ENCODE measurements at regions not wholly inside any gene's neighbourhood (a gene's known extent, or its start where the extent isn't known, plus 50 kb on each side); places are given as distances from the start of the nearest gene placed in this dataset.
"Not testable (repeated sequence)": the region's sequence is repeated elsewhere in the genome, so short reads cannot be mapped to it uniquely, and the experiment has no call there.

- Mint-ChIP-seq H3K4me3 (no peak overlapping the region), H3K9me3 (no peaks in the 10 kb centered on the region), H3K27me3 (ENCODE audit: low read depth) (no peaks in the 10 kb centered on the region), H3K36me3 (ENCODE audit: low read depth) (no peaks in the 10 kb centered on the region), H3K27ac (no peak overlapping the region), H3K4me1 (ENCODE audit: low read depth) (no peaks in the 10 kb centered on the region)
- DNase-seq (ENCODE audit: low spot score), result no peak
Observed at GRCh38 chr15:95680728-95681127, 649.8 kb upstream of the NR2F2 start.

GRCh38 chr15:95681836-95682544 is 648.5 kb upstream of the NR2F2 start:
- no peak overlapping the region for H3K4me3 Mint-ChIP-seq
- H3K36me3 Mint-ChIP-seq (ENCODE audit: low read depth), result no peaks in the 10 kb centered on the region
- no peaks in the 10 kb centered on the region for H3K9me3 Mint-ChIP-seq
- no peak overlapping the region for H3K27ac Mint-ChIP-seq
- H3K4me1 Mint-ChIP-seq (ENCODE audit: low read depth), result no peaks in the 10 kb centered on the region
- no peaks in the 10 kb centered on the region for H3K27me3 Mint-ChIP-seq (ENCODE audit: low read depth)
- no peak for DNase-seq (ENCODE audit: low spot score)

- Mint-ChIP-seq H3K27me3 (ENCODE audit: low read depth) (no peaks in the 10 kb centered on the region), H3K4me3 (no peak overlapping the region), H3K4me1 (ENCODE audit: low read depth) (no peaks in the 10 kb centered on the region), H3K27ac (no peak overlapping the region), H3K36me3 (ENCODE audit: low read depth) (no peaks in the 10 kb centered on the region), H3K9me3 (no peaks in the 10 kb centered on the region)
- DNase-seq (ENCODE audit: low spot score), result no peak
Observed at GRCh38 chr15:95684126-95684525, 646.4 kb upstream of the NR2F2 start.

- DNase-seq (ENCODE audit: low spot score), result no peak
- no peak overlapping the region for H3K4me3 Mint-ChIP-seq
- H3K9me3 Mint-ChIP-seq, result no peaks in the 10 kb centered on the region
- H3K27me3 Mint-ChIP-seq (ENCODE audit: low read depth), result no peaks in the 10 kb centered on the region
- H3K4me1 Mint-ChIP-seq (ENCODE audit: low read depth), result no peaks in the 10 kb centered on the region
- H3K36me3 Mint-ChIP-seq (ENCODE audit: low read depth), result no peaks in the 10 kb centered on the region
- H3K27ac Mint-ChIP-seq, result no peak overlapping the region
Observed at GRCh38 chr15:95684693-95685115, 645.8 kb upstream of the NR2F2 start.

GRCh38 chr15:95687061-95687460 is 643.4 kb upstream of the NR2F2 start:
- H3K36me3 Mint-ChIP-seq (ENCODE audit: low read depth), result no peaks in the 10 kb centered on the region
- DNase-seq (ENCODE audit: low spot score), result no peak
- no peak overlapping the region for H3K4me3 Mint-ChIP-seq
- H3K27me3 Mint-ChIP-seq (ENCODE audit: low read depth), result no peaks in the 10 kb centered on the region
- no peak overlapping the region for H3K27ac Mint-ChIP-seq
- peaks cover 1% of the 10 kb centered on the region for H3K4me1 Mint-ChIP-seq (ENCODE audit: low read depth)
- peaks cover 3% of the 10 kb centered on the region for H3K9me3 Mint-ChIP-seq

- H3K27ac Mint-ChIP-seq, result no peak overlapping the region
- no peaks in the 10 kb centered on the region for H3K36me3 Mint-ChIP-seq (ENCODE audit: low read depth)
- no peak overlapping the region for H3K4me3 Mint-ChIP-seq
- H3K9me3 Mint-ChIP-seq, result peaks cover 3% of the 10 kb centered on the region
- DNase-seq (ENCODE audit: low spot score), result no peak
- H3K27me3 Mint-ChIP-seq (ENCODE audit: low read depth), result no peaks in the 10 kb centered on the region
- H3K4me1 Mint-ChIP-seq (ENCODE audit: low read depth), result peaks cover 1% of the 10 kb centered on the region
Observed at GRCh38 chr15:95687686-95688085, 642.8 kb upstream of the NR2F2 start.

- no peak overlapping the region for H3K27ac Mint-ChIP-seq
- no peak for DNase-seq (ENCODE audit: low spot score)
- no peaks in the 10 kb centered on the region for H3K36me3 Mint-ChIP-seq (ENCODE audit: low read depth)
- H3K27me3 Mint-ChIP-seq (ENCODE audit: low read depth), result no peaks in the 10 kb centered on the region
- no peak overlapping the region for H3K4me3 Mint-ChIP-seq
- peaks cover 24% of the 10 kb centered on the region for H3K9me3 Mint-ChIP-seq
- peaks cover 1% of the 10 kb centered on the region for H3K4me1 Mint-ChIP-seq (ENCODE audit: low read depth)
Observed at GRCh38 chr15:95690631-95691340, 639.7 kb upstream of the NR2F2 start.

- Mint-ChIP-seq H3K27ac (no peak overlapping the region), H3K4me3 (no peak overlapping the region), H3K36me3 (ENCODE audit: low read depth) (no peaks in the 10 kb centered on the region), H3K4me1 (ENCODE audit: low read depth) (peaks cover 1% of the 10 kb centered on the region), H3K9me3 (peaks cover 25% of the 10 kb centered on the region), H3K27me3 (ENCODE audit: low read depth) (no peaks in the 10 kb centered on the region)
- DNase-seq (ENCODE audit: low spot score), result no peak
Observed at GRCh38 chr15:95693917-95694316, 636.6 kb upstream of the NR2F2 start.

GRCh38 chr15:95698230-95698629 is 632.3 kb upstream of the NR2F2 start:
- H3K4me3 Mint-ChIP-seq, result no peak overlapping the region
- no peak for DNase-seq (ENCODE audit: low spot score)
- no peaks in the 10 kb centered on the region for H3K36me3 Mint-ChIP-seq (ENCODE audit: low read depth)

DNA sequence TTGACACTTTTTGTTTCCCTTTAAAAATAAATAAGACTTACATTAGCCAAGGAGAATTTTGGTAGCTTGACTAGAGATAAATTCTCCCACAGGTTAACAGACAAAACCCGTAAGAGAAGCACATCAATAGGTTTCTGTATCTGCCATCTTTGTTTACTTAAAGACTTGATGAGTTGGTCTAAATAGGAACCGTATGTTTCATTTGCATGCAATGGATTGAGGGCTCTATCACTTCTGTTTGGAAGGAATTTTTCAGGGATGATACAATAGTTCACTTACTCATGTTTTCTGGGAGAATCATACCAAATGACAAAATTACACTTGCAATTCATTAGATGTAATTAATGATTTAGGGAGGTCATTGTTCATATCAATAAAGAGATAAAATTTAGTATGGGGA is 631.5 kb upstream of the NR2F2 start:
- H3K9me3 Mint-ChIP-seq, result peaks cover 50% of the 10 kb centered on the region

More at GRCh38 chr15:95698230-95698629, 632.3 kb upstream of the NR2F2 start:
- Mint-ChIP-seq H3K27me3 (ENCODE audit: low read depth) (no peaks in the 10 kb centered on the region), H3K4me1 (ENCODE audit: low read depth) (no peaks in the 10 kb centered on the region), H3K9me3 (peaks cover 52% of the 10 kb centered on the region), H3K27ac (no peak overlapping the region)

GRCh38 chr15:95699578-95699977 is 630.9 kb upstream of the NR2F2 start:
- DNase-seq (ENCODE audit: low spot score), result no peak
- Mint-ChIP-seq H3K27ac (no peak overlapping the region), H3K36me3 (ENCODE audit: low read depth) (no peaks in the 10 kb centered on the region), H3K4me3 (no peak overlapping the region), H3K9me3 (peaks cover 43% of the 10 kb centered on the region), H3K4me1 (ENCODE audit: low read depth) (no peaks in the 10 kb centered on the region), H3K27me3 (ENCODE audit: low read depth) (no peaks in the 10 kb centered on the region)

More for the DNA sequence above, 631.5 kb upstream of the NR2F2 start:
- H3K36me3 Mint-ChIP-seq (ENCODE audit: low read depth), result no peaks in the 10 kb centered on the region
- H3K27ac Mint-ChIP-seq, result no peak overlapping the region
- no peaks in the 10 kb centered on the region for H3K4me1 Mint-ChIP-seq (ENCODE audit: low read depth)
- no peak for DNase-seq (ENCODE audit: low spot score)
- no peaks in the 10 kb centered on the region for H3K27me3 Mint-ChIP-seq (ENCODE audit: low read depth)
- H3K4me3 Mint-ChIP-seq, result no peak overlapping the region

GRCh38 chr15:95700692-95701091 is 629.8 kb upstream of the NR2F2 start:
- H3K36me3 Mint-ChIP-seq (ENCODE audit: low read depth); DNase-seq (ENCODE audit: low spot score); H3K27me3 Mint-ChIP-seq (ENCODE audit: low read depth); H3K27ac Mint-ChIP-seq; H3K4me3 Mint-ChIP-seq; H3K4me1 Mint-ChIP-seq (ENCODE audit: low read depth): not testable (repeated sequence)
- H3K9me3 Mint-ChIP-seq, result peaks cover 32% of the 10 kb centered on the region

GRCh38 chr15:95701410-95701809 is 629.1 kb upstream of the NR2F2 start:
- Mint-ChIP-seq H3K4me1 (ENCODE audit: low read depth) (no peaks in the 10 kb centered on the region), H3K4me3 (no peak overlapping the region), H3K27me3 (ENCODE audit: low read depth) (no peaks in the 10 kb centered on the region), H3K36me3 (ENCODE audit: low read depth) (no peaks in the 10 kb centered on the region), H3K27ac (no peak overlapping the region), H3K9me3 (peaks cover 31% of the 10 kb centered on the region)
- DNase-seq (ENCODE audit: low spot score), result no peak

DNA sequence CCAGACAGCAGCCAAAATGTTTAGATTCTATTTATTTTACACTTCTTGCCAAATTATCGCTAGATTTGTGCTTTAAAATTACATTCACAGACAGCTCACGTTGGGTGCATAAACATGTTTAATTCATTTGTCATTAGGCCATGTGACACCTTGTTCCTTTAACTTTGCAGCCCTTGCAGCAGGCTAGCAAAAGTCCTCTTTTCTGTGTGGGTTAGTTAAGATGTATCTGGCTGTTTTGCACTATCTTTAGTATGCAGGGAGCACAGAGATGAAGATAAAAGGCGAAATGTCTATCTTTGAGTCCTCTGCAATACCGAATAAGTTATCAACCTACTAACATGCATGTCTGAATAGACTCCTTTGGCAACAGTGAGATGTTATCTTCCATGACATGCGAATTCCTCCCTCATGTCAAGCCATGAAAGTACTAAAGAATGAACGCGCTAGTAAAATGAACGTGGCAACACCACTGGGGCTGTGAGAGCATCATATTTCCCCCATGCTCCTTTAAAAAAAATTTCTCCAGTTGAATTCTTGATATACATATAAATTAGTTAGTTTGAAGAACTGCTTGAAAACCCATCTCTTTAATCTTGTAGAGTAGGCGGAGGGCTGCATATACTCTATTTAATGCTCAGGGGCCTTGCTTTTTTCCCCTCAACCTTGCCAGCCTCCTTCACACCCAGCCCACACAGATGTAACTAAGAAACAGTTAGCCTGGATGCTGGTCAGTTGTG is 620.4 kb upstream of the NR2F2 start:
- H3K27me3 Mint-ChIP-seq (ENCODE audit: low read depth), result no peaks in the 10 kb centered on the region
- H3K4me3 Mint-ChIP-seq, result no peak overlapping the region
- H3K9me3 Mint-ChIP-seq, result no peaks in the 10 kb centered on the region
- H3K4me1 Mint-ChIP-seq (ENCODE audit: low read depth), result no peaks in the 10 kb centered on the region
- H3K27ac Mint-ChIP-seq, result no peak overlapping the region
- no peaks in the 10 kb centered on the region for H3K36me3 Mint-ChIP-seq (ENCODE audit: low read depth)
- DNase-seq (ENCODE audit: low spot score), result no peak
